Anterior cingulate cortex (tissue), 58 donors: ENCODE measurements at regions not wholly inside any gene's neighbourhood (a gene's known extent, or its start where the extent isn't known, plus 50 kb on each side); places are given as distances from the start of the nearest gene placed in this dataset.
A peak's percentile ranks its signal among the peaks of the same experiment; 100 is the strongest.

Source experiments
- DNase-seq, 58 donors: peaks; one replicate each; lab custom pipeline; 2025; lab: John Stamatoyannopoulos, UW

DNA sequence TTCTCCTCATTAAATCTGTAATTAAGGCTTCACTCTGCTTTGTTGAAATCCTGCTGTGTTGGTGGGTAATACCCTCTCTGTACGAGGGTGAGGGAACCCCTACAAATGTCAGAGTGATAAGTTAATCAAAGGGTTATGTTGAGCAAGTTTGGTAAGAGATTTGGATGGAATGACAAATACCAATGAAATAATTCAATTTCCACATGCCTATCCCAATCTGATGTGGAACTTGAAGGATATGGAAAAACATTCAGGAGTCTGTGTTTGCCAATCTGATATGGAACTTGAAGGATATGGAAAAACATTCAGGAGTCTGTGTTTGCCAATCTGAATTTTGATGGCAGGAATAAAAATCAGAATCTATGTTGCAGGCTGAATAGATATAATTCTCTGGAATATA is 910.2 kb downstream of the TUSC7 start:
- no peak for DNase-seq

DNA sequence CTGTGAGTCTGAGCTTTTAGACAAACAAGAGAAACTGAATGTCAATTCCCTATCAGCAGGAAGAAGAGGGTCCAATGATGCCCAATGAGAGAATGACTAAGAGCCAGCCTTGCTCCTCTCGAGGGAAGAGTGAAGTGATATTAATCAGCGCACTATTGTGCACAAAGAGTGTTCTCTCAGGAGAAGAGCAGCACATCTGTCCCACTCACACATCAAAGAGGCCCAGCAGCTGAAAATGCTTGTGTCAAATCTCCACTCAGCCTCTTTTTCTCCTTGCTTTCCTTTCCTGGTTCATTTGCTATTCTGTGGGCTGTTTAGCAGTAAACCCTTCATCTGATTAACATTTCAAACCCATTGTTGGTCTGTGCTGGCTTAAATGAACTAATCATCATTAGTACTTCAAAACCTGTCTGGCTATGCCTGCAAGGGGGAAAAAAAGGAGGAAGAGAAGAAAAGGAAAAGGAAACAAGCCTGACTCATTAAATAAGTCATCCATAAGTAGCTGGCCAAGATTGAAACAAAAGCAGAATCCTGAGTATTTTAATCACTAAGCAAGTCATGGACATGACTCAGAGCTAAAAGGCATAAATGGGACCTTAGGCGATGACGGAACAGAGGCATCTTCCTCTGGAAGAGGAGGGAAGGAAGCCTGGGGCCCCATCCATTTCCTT is 912.7 kb downstream of the TUSC7 start:
- DNase-seq, result peak in 2 of 58 donors; percentile 6 to 32

DNA sequence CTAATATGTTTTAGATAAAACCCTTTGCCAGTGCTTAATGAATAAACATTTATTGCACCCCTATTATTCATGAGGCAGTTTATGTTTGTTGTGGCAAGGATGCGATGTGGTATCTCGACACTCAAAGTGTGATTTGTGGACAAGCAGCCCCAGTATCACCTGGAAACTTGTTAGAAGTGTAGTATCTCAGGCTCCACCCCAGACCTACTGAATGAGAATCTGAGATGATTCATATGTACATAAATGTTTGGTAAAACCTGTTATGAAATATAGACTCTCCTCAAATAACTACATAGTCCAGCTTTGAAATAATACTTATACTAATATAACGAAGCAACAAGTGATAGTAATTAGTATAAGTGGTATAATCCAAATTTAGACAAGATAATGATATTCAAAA is 914.8 kb downstream of the TUSC7 start:
- DNase-seq, result no peak

DNA sequence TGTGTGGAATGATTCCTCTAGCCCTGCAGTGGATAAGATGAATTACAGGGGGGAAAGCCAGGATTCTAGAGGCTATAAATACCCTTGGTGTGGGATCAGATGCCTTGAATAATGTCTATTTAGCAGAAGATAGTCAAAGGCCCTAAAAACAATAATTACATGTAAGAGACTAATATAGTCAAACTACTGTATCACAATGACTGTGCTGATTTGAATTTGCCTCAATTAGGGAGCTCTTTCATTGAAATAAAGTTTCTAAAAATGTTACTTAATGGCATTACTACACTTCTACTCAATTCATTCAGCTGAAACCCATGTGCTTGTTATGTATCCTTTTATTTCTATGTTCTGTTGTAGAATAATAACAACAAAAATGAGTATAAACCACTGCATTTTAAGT is 915.6 kb downstream of the TUSC7 start:
- no peak for DNase-seq

DNA sequence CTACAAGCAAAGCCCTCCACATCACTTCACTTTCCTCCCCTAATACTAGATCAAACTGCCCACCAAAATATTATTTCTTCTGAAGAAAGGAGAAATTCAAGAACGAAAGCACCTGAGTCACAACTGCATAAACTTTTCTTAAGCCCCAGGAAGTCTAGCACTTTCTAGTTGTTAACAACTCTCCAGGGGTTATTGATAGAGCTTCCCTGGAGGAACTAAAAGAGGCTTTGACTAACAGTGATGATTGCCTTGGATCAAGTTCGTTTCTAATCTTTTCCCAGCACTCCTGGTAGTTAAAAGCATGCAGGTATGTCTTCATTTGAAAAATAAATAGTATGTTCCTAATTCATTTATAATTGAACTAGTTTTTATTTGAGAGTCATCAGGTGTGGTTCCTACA is 917.0 kb downstream of the TUSC7 start:
- DNase-seq, result no peak

DNA sequence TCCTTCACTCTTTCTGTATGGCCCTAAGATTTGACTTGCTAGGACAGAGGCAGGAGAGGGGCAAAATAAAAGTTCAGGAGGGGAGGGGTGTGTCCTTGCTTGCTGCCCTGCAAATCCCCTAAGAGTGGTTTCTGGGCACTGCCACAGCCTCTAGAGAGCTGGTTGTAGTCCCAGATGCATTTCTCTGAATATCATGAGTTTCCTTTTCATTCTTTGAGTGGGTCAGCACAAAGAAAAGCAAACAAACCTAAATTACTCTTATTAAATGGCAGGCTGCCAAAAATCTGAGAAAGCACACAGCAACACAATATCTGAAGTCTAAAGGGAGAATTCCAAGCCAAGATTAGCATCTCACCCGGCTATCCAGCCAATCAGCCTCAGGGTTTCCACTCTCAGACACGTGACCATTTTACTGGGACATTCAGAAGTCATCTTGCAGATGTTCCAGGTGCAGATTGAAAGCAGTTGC is 919.3 kb downstream of the TUSC7 start:
- DNase-seq, result peak in 8 of 58 donors; percentile 5 to 67 (median 31)

DNA sequence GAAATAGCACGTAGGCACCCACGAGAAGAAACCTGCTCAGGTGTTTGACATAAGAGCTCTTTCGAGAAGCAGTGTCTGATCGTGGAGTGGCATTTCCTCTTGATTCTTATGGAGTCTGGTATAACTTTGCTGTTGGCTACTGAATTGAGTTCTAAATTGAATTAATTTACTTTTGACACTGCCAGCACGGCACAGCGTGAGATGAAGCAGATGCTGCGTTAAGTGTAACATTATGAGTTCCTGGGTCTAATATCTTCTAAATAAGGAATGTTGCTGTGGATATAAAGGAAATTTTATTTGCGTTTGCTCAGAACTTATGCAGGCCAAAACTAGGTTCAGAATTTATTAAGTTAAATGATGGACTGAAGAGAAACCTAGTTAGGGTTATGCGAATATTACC is 919.9 kb downstream of the TUSC7 start:
- no peak for DNase-seq

DNA sequence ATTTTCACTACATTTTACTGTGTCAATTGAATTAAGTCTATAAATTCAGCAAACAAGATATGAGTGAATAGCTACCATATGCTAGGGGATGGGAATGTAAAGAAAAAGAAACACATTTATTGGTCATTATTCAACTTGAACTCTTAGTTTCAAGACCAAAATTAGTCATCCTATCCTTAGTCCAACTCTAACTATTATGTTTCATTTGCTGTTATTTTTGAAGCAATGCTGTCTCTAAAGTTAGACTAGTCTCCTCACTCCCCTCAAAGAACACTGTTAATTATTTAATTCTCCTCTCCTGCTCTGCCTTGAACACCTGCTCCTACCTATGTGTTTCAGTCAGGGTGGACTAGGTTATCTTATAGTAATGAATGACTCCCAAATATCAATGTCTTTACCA is 920.9 kb downstream of the TUSC7 start:
- no peak for DNase-seq

DNA sequence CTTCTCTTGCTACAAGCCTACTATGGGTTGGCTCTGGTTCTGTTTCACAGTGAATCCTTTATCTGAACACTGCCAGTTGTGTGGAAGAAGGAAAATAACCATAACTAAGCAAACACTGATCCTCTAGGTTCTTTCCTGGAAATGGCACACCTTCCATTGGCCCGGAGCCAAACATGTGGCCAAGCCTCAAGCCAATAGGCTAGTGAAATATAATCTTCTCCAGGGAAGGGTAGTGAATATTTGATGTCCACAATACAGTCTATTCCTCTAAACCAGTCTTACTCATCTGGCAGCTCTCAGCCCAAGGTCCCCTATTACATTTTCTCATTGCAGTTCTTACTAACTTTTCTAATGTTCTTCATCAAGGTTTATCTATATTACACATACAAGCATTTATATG is 921.3 kb downstream of the TUSC7 start:
- DNase-seq, result peak in 1 of 58 donors; percentile 14

DNA sequence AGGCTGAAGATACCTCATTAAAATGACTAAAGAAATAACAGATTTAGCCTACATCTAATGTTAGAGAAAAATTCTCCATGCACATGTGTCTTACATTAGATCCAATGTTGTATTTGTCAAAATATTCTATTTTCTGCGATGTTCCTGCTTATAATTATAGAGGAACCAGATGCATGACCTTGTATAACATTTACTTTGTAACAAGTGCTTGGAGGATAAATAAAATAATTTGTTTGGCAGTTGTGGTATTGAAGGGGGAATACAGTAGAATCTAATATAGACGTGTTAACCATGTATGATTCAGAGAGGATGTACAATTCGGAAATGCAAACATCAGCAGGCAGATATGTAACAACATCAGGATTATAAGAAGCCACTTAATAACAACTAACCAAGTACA is 922.2 kb downstream of the TUSC7 start:
- no peak for DNase-seq

DNA sequence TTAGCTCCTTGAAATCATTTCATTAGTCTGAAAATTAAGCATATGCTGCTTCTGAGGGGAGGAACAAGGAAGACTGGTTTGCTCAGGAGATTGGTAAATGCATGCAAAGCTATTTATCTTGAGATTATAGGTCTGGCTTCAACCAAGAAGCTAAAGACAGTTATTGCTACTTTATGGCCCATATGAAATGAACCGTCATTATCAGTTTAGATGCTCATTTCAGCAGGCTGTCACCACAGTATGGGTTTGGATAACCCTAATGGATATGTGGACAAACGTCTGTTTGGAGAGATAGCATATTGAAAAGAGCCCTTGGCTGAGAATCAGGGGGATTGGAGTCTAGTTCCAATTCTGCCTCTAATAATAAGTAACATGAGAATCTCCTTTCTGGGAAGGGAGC is 922.6 kb downstream of the TUSC7 start:
- DNase-seq, result no peak

DNA sequence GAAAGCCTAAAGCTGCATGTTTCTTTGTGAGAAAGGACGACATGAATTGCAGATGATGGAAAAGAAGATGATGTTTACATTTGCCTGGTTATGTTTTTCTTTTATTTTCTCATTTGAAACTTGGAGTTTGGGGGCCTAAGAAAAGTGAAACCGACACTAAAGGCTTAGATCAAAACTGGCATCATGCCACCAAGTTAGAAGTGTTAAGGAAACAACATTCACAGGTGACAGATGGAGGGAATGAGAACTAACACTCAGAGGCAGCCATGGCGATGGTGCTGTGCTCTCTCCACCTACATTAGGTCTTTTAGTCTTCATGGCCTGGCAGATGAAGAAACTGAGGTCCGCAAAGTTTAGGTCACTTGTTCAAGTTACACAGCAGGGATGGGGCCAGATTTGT is 923.6 kb downstream of the TUSC7 start:
- DNase-seq, result no peak

DNA sequence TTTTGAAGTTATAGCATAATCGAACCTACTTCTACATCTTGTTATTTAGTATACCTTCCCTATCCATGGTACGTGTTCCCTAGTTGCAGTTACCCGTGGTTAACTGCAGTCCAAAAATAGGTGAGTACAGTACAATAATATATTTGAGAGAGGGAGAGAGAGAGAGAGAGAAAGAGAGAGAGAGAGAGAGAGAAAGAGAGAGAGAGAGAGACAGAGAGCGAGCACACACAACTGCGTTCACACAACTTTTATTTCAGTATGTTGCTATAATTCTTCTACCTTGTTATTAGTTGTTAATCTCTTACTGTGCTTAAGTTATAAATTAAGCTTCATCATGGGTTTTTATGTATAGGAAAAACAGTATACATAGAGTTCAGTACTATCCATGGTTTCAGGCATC is 928.1 kb downstream of the TUSC7 start:
- DNase-seq, result no peak

DNA sequence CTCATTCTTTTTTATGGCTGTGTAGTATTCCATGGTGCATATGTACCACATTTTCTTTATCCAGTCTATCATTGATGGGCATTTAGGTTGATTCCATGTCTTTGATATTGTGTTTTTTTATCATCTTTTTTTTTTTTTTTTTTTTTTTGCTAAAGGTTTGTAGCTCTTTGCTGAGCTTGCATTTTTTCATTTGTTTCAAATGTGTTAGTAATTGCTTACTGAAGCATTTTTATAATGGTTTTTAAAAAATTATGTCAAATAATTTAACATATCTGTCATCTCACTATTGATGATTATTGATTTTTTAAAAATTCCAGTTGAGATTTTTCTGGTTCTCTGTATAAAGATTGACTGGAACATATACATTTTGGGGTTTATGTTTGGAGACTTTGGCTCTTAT is 934.6 kb downstream of the TUSC7 start:
- DNase-seq, result no peak

DNA sequence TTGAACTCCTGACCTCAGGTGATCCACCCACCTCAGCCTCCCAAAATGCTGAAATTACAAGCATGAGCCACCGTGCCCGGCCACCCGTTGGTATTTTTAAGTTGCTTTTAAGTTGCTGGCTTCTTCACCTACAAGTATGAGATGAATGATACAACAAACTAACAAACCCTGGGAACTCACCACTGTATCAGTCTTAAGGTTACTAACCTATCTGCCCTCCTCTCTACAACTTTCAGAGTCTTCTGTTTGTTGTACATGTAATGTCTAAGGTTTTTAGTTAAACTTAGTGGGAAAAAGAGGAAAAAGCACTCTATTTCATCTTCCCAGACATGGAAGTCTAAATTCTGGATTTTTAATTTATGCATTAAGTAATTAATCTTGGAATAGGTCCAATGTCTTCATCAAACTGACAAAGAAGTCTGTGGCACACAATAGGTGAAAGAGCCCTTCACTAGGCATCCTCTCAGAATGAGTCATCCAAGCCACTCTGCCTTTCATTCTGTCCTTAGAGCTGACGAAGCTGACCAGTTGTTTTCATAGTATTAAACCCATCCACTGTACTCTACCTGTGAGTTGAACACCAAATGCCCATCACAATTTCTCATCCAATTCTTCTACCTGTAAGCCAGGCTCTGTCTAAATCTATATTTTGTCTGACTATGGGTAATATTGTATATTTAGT is 936.1 kb downstream of the TUSC7 start:
- DNase-seq, result no peak

DNA sequence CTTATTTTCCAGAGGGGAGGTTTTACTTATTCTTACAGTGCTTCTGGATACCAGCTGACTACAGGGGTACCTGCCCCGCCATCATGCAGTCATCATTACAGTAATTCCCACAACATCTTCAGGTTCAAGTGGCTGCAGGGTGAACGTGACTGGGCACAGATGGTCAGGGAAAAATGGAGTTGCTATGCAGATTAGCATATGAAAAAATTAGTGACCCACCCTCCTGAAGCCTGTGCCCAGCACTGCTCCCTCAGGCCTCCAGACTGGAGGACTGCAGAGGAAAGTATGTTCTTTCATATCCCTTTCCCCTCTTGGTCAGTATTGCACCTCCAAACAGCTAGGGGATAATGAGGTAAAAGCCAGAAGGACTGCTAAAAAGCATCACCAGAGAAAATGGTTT is 937.9 kb downstream of the TUSC7 start:
- no peak for DNase-seq

DNA sequence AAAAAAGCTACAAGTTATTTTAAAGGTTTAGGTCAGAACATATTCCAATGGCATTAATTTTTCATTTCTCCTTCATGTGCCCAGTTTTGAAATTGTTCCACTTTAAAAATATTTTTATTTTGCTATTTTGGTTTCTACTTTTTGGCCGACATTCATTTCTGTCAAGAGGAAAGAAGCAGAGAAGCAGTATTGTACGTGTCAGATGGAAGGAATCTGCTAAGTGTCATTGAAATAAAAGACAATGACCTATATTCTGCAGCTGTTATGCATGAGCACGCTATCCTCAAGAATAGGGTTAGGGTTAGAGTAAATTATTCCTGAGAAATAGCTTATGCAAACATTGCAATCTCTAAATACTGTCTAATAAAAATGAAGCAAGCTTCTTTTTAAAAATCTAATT is 941.7 kb downstream of the TUSC7 start:
- no peak for DNase-seq

DNA sequence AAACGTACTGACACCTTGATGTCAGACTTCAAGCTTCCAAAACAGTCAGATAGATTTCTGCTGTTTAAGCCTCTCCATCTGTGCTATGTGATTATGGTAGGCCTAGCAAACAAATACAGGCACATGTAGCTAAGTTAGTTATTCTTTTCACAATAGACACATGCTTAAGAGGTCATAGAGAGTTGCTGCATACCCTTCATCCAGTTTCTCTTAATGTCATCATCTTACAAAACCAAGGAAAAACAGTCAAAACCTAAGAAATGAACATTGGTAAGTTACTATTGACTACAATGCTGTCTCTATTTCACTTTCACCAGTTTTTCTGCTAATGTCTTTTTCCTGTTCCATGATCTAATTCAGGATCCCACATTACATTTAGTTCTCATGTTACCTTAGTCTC is 946.8 kb downstream of the TUSC7 start:
- no peak for DNase-seq

DNA sequence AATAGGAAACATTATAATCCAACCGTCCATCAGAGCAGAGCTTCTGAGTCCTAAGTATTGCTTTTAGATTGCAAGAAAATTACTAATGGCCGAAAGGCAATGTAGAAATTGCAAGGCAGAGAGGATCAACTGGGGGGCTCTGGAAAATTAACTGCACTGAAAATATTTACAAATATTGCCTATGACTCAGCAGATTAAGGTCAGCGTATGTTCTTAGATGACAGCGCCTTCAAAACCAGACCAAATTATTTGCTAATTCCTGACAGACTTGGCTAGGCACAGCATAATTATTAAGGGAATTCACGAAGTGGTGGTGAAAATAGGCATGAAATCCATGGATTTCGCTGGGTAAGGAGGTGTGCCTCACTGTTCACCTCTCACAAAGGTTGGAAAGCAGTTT is 947.7 kb downstream of the TUSC7 start:
- DNase-seq, result no peak

DNA sequence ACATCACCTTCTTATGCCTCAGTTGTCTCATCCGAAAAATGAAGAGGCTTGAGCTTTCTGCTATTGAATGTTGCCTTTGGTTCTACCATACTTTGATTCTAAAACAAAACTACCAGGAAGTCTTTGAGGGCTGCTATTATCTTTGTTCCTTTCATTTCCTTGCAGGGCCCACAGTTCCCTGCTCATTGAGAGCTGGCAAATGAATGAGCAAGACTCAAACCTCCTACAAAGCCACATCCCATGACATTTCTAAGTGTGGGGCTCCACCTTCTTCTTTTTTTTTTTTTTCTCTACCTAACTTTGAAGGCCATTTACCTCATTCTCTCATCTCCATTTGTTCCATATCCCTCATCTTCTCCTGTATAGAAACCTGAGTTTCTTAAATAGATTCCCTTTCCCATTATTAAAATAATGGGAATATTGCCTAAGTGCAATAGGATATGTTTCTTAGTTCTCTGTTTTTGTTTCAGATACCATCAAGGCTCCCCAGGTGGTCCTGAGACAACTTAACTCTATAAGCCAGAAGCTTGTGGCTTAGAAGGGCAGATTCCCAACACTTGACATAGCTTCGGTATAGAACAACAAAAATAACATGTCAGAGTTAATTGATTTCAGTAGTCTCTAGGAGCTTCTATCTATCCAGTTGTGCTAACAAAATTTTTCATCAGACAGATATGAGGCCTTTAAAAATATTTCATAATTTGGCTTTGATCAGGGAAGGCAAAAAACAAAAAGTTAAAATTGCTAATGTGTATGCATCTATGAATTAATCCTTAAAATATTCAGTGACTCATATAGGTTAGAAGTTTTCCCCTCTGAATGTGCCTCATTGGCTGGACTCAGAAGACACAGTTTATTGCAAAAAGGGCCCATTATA is 951.6 kb downstream of the TUSC7 start:
- no peak for DNase-seq

DNA sequence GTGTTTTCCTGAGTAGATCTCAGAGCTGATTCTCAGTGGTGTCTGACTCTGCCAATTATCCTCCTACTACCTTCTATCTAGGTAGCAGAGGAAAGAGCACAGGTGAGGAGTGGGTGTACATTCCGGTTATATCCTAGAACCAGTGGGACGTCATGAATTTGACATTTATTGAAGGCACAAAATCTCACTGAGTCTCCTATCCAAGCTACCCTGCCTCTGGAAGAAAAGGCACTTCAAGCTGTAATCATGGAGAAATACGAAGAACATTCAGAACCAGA is 952.2 kb downstream of the TUSC7 start:
- no peak for DNase-seq

DNA sequence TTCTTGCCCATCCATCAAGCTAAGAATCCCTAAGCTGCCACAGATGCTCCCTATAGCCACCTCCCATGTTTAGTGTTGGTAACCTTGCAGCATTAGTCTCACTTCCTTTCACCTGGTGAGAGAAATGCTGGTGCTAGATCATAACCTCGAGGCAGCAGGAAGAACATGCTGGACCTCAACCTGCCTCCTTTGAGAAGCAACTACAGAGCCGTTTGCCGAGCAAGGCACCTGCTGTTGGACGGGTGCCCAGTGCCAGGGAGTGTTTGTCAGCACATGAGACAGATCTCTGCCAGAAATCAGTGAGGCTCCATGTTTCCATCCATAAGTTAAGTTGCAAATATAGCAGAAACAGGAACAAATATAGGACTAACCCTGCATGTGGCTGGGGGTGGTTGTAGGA is 955.7 kb downstream of the TUSC7 start:
- peak in 27 of 58 donors; percentile 1 to 51 (median 13) for DNase-seq
